Body of pancreas (tissue), 4 donors: ENCODE measurements at regions not wholly inside any gene's neighbourhood (a gene's known extent, or its start where the extent isn't known, plus 50 kb on each side); places are given as distances from the start of the nearest gene placed in this dataset.

Source experiments
- ATAC-seq: fragments of 150-250 bp; one replicate; pipeline ENCODE4 v1.9.1; 2016
- DNase-seq, 4 donors: peaks; one replicate each; pipeline ENCODE4 v3.0.0-alpha.2; 2019
- H3K27ac ChIP-seq, 4 donors: fragments of 200-600 bp; sonication (generic); 1 replicate in 3 of 4; 2 replicates in 1 of 4; pipeline versions ENCODE4 v1.5.1 to v1.6.1; 2016 to 2019; ENCODE audit warnings: mild to moderate bottlenecking in 1 of 4, mixed read lengths in 1 of 4, moderate library complexity in 1 of 4
- H3K27me3 ChIP-seq, 2 donors: fragments of 200-600 bp; sonication (generic); one replicate each; pipeline ENCODE4 v1.6.0; 2016; ENCODE audit warnings: mild to moderate bottlenecking in 1 of 2
- H3K36me3 ChIP-seq, 2 donors: fragments of 200-600 bp; sonication (generic); replicated peaks in 1 of 2; 2 replicates each; pipeline ENCODE4 v1.5.1; 2016; ENCODE audit warnings: low read depth in 2 of 2; ENCODE audit not compliant: insufficient read depth in 1 of 2
- H3K4me1 ChIP-seq: fragments of 200-600 bp; sonication (generic); one replicate; pipeline ENCODE4 v1.6.0; 2016
- H3K4me3 ChIP-seq, 2 donors: fragments of 200-600 bp; sonication (generic); 1 replicate in 1 of 2; 2 replicates in 1 of 2; pipeline ENCODE4 v1.5.1; 2016 to 2019
- H3K9me3 ChIP-seq, 3 donors: fragments of 200-600 bp; sonication (generic); 1 replicate in 2 of 3; 2 replicates in 1 of 3; pipeline ENCODE4 v1.5.1; 2016
- POLR2A ChIP-seq, 3 donors: fragments of 450-650 bp; IDR thresholded peaks; one replicate each; pipeline ENCODE4 v1.6.1; 2016; ENCODE audit warnings: antibody characterized with exemption in 3 of 3, mild to moderate bottlenecking in 2 of 3
- WGBS, 2 donors: methylation state at CpG; one replicate each; pipeline ENCODE4 v1.1.5; 2017; 5-methylcytosine and 5-hydroxymethylcytosine counted together
- intact Hi-C: fragments of 100-400 bp; cut with DNase I; formaldehyde crosslinking; loops from one replicate; pipeline ENCODE4 v1.15.1; 2023
- TF ChIP-seq, protein P1 (sequence below), 7 experiments: fragments of 450-650 bp in 4 of 7; fragments of 200-600 bp in 3 of 7; sonication (generic) in 3 of 7; IDR thresholded peaks; one replicate each; pipeline ENCODE4 v1.5.1; 2016 to 2019; ENCODE audit warnings: antibody characterized with exemption in 7 of 7

DNA sequence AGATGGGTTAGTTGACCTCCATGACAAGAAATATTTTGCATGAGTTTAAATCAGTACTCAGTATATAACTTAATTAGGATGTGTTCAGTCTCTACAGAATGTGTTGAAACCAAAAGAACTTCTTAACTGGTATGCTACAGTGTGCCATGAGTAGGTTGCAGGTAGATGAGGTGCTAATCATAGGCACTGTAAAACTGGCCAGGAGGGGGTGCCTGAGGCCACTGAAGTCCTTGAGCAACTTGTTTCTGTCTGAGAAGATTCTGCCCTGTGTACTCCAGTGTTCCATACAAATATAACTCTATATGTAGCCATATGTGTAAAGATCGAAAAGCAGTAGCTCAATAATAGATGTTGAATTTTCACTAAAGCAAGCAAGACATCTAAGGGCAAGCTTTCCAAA lies 549.2 kb upstream of the KLF12 start:
- intact Hi-C loops = no loop called here
- no peaks in the 10 kb centered on the region for H3K27me3 ChIP-seq
- TF ChIP-seq POLR2A (IDR thresholded peaks at IDR 0.05) = no peak
- TF ChIP-seq, protein P1, sequence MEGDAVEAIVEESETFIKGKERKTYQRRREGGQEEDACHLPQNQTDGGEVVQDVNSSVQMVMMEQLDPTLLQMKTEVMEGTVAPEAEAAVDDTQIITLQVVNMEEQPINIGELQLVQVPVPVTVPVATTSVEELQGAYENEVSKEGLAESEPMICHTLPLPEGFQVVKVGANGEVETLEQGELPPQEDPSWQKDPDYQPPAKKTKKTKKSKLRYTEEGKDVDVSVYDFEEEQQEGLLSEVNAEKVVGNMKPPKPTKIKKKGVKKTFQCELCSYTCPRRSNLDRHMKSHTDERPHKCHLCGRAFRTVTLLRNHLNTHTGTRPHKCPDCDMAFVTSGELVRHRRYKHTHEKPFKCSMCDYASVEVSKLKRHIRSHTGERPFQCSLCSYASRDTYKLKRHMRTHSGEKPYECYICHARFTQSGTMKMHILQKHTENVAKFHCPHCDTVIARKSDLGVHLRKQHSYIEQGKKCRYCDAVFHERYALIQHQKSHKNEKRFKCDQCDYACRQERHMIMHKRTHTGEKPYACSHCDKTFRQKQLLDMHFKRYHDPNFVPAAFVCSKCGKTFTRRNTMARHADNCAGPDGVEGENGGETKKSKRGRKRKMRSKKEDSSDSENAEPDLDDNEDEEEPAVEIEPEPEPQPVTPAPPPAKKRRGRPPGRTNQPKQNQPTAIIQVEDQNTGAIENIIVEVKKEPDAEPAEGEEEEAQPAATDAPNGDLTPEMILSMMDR (IDR thresholded peaks at IDR 0.05) = no peak
- H3K36me3 ChIP-seq = no peaks in the 10 kb centered on the region
- no peak for ATAC-seq
- 86 to 88% methylated on average over 1 of the region's 1 CpG for WGBS, 2 donors
- no peaks in the 10 kb centered on the region for H3K4me1 ChIP-seq
- H3K4me3 ChIP-seq = no peak overlapping the region
- DNase-seq = no peak
- H3K9me3 ChIP-seq = no peaks in the 10 kb centered on the region
- H3K27ac ChIP-seq = no peak overlapping the region

DNA sequence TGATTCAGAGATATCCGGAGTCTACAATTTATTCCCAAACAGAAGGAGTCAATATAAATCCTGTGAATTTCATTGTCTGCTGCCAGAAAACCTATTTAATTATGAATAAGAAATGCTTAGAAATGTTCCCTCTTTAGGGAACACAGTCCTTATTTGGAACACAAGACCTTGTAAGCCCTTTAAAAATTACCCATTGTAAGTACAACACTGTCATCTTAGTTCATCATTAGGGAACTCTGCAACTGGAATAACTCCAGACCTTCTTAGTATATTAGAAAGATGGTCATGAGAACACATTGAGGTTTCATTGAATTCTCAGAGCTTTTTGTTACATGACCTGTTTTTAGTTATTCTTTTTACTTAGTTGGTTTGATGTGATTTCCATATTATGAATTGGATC lies 548.5 kb upstream of the KLF12 start:
- 89 to 93% methylated on average over 1 of the region's 1 CpG for WGBS, 2 donors
- ATAC-seq (no peak), DNase-seq (no peak)
- Histone ChIP-seq H3K4me1 (no peaks in the 10 kb centered on the region), H3K4me3 (no peak overlapping the region), H3K9me3 (no peaks in the 10 kb centered on the region), H3K27me3 (no peaks in the 10 kb centered on the region), H3K27ac (no peak overlapping the region), H3K36me3 (no peaks in the 10 kb centered on the region)
- intact Hi-C loops = no loop called here
- TF ChIP-seq, protein P1 (IDR thresholded peaks at IDR 0.05) = no peak
- no peak for TF ChIP-seq POLR2A (IDR thresholded peaks at IDR 0.05)

DNA sequence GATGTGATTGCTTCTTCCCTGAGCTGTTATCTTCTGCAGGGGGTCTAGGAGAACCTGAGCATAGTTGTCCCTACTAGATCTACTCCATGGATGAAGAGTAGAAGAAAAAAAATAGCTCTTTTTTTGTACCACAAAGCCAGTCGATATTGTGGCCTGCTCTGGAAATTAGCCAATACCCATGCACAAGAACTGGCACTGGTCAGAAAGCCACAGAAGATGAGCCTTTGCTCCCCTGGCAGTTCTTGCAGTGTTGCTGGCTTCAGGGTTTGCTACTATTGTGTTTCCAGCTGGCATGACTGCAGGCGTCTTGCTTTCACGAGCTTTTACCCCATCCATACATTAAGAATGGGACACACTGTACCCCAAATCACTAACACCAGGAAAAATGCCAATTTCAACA lies 547.7 kb upstream of the KLF12 start:
- Histone ChIP-seq H3K36me3 (no peaks in the 10 kb centered on the region), H3K27me3 (no peaks in the 10 kb centered on the region), H3K4me1 (no peaks in the 10 kb centered on the region), H3K27ac (no peak overlapping the region), H3K9me3 (no peaks in the 10 kb centered on the region), H3K4me3 (no peak overlapping the region)
- intact Hi-C loops = no loop called here
- DNase-seq (no peak), ATAC-seq (no peak)
- whole genome bisulfite sequencing, 2 donors = 56 to 88% methylated on average over 3 of the region's 3 CpGs
- TF ChIP-seq, protein P1 (IDR thresholded peaks at IDR 0.05) = no peak

DNA sequence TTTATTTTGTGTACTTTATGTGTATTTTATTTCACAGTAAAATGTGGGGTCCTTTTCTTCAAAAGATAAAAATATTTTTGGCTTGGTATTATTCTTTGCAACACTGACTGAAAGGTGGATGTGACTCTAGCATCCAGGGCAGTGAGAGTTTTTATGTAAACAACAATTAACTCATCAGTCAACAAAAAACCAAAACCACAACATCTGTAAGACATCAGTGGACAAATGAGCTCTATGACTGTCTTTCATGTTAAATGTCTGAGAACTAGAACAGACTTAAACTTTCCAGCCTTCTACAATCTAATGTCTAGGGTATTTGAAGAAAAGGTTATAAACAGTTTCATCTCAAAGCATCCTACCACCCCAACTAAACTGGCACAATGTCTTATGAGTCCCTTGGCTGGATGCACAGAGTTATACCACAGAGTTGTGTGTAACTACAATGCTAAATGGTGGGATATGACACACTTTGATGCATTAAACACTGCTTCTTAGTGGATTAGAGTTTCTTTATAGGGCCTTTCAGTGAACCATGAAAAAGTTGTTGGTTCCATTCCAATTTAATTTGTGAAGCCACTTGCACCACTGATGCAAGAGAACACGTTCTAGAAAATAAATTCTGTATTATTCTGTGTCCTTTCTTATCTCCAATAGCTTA lies 544.2 kb upstream of the KLF12 start:
- no peaks in the 10 kb centered on the region for H3K36me3 ChIP-seq
- intact Hi-C loops = no loop called here

DNA sequence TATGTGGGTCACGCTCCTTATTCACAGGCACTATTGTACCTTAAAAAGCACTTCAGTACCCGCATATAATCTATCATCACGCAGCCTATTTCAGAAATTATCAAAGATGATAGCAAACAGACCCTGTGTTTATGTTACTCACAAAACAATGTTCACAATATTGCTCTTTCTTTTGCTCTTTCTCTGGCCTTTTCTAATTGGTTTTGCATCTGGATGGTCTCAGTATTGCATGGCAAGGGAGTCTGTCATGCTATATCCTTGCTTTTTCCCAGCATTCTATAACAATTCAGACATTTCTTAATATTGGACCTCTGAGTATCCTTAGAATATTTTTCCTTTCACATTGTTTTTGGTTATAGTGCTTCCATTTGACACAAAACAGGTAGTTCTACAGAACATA lies 541.8 kb upstream of the KLF12 start:
- no peaks in the 10 kb centered on the region for H3K4me1 ChIP-seq
- H3K9me3 ChIP-seq = no peaks in the 10 kb centered on the region
- DNase-seq (no peak), ATAC-seq (no peak)
- no peaks in the 10 kb centered on the region for H3K36me3 ChIP-seq
- 70 to 72% methylated on average over 3 of the region's 3 CpGs for WGBS, 2 donors
- intact Hi-C loops = no loop called here
- H3K27ac ChIP-seq = no peak overlapping the region
- no peak overlapping the region for H3K4me3 ChIP-seq
- TF ChIP-seq, protein P1 (IDR thresholded peaks at IDR 0.05) = no peak
- no peak for TF ChIP-seq POLR2A (IDR thresholded peaks at IDR 0.05)
- H3K27me3 ChIP-seq = no peaks in the 10 kb centered on the region

More for the DNA sequence above, 544.2 kb upstream of the KLF12 start:
- ATAC-seq (no peak), DNase-seq (no peak)
- Histone ChIP-seq H3K4me1 (no peaks in the 10 kb centered on the region), H3K27ac (no peak overlapping the region), H3K9me3 (no peaks in the 10 kb centered on the region), H3K27me3 (no peaks in the 10 kb centered on the region), H3K4me3 (no peak overlapping the region)
- TF ChIP-seq, protein P1 (IDR thresholded peaks at IDR 0.05) = no peak
- no peak for TF ChIP-seq POLR2A (IDR thresholded peaks at IDR 0.05)
- 26 to 32% methylated on average over 1 of the region's 1 CpG for WGBS, 2 donors
